ENCODE measurements at regions not wholly inside any gene's neighbourhood (a gene's known extent, or its start where the extent isn't known, plus 50 kb on each side); places are given as distances from the start of the nearest gene placed in this dataset.

GRCh38 chr15:95499397-95499796, 831.1 kb upstream of the NR2F2 start:
- DNase-seq (ENCODE audit: low spot score) = no peak

- DNase-seq (ENCODE audit: low spot score) = no peak
These were observed 828.6 kb upstream of the NR2F2 start for GRCh38 chr15:95501865-95502264.

GRCh38 chr15:95503107-95503506, 827.4 kb upstream of the NR2F2 start:
- no peak for DNase-seq (ENCODE audit: low spot score)

- no peak for DNase-seq (ENCODE audit: low spot score)
These were observed 826.8 kb upstream of the NR2F2 start for GRCh38 chr15:95503640-95504225.

- DNase-seq (ENCODE audit: low spot score) = no peak
These were observed 818.8 kb upstream of the NR2F2 start for GRCh38 chr15:95511671-95512070.

- no peak for DNase-seq (ENCODE audit: low spot score)
These were observed 817.6 kb upstream of the NR2F2 start for GRCh38 chr15:95512906-95513305.

- DNase-seq (ENCODE audit: low spot score) = no peak
These were observed 810.6 kb upstream of the NR2F2 start for GRCh38 chr15:95519887-95520286.

- DNase-seq (ENCODE audit: low spot score) = no peak
These were observed 810.0 kb upstream of the NR2F2 start for GRCh38 chr15:95520511-95520910.

GRCh38 chr15:95520922-95521321, 809.6 kb upstream of the NR2F2 start:
- no peak for DNase-seq (ENCODE audit: low spot score)

GRCh38 chr15:95522533-95522932, 808.0 kb upstream of the NR2F2 start:
- no peak for DNase-seq (ENCODE audit: low spot score)

GRCh38 chr15:95528920-95529319, 801.6 kb upstream of the NR2F2 start:
- no peak for DNase-seq (ENCODE audit: low spot score)

GRCh38 chr15:95536638-95537037, 793.9 kb upstream of the NR2F2 start:
- no peak for DNase-seq (ENCODE audit: low spot score)

- DNase-seq (ENCODE audit: low spot score) = no peak
These were observed 791.8 kb upstream of the NR2F2 start for GRCh38 chr15:95538693-95539092.

GRCh38 chr15:95541301-95541700, 789.2 kb upstream of the NR2F2 start:
- no peak for DNase-seq (ENCODE audit: low spot score)

GRCh38 chr15:95549168-95549738, 781.2 kb upstream of the NR2F2 start:
- DNase-seq (ENCODE audit: low spot score) = no peak

- DNase-seq (ENCODE audit: low spot score) = no peak
These were observed 779.8 kb upstream of the NR2F2 start for GRCh38 chr15:95550702-95551101.

GRCh38 chr15:95556225-95556624, 774.3 kb upstream of the NR2F2 start:
- no peak for DNase-seq (ENCODE audit: low spot score)

GRCh38 chr15:95556866-95557225, 773.7 kb upstream of the NR2F2 start:
- no peak for DNase-seq (ENCODE audit: low spot score)

- no peak for DNase-seq (ENCODE audit: low spot score)
These were observed 773.1 kb upstream of the NR2F2 start for GRCh38 chr15:95557226-95558046.

- DNase-seq (ENCODE audit: low spot score) = no peak
These were observed 772.4 kb upstream of the NR2F2 start for GRCh38 chr15:95558131-95558530.

GRCh38 chr15:95558916-95559315, 771.6 kb upstream of the NR2F2 start:
- no peak for DNase-seq (ENCODE audit: low spot score)

GRCh38 chr15:95559875-95560394, 770.6 kb upstream of the NR2F2 start:
- no peak for DNase-seq (ENCODE audit: low spot score)

- no peak for DNase-seq (ENCODE audit: low spot score)
These were observed 769.0 kb upstream of the NR2F2 start for GRCh38 chr15:95561463-95561862.
